HS-27A (cell line): ENCODE measurements at regions not wholly inside any gene's neighbourhood (a gene's known extent, or its start where the extent isn't known, plus 50 kb on each side); places are given as distances from the start of the nearest gene placed in this dataset.
"Not testable (repeated sequence)": the region's sequence is repeated elsewhere in the genome, so short reads cannot be mapped to it uniquely, and the experiment has no call there.

Experiments used
- DNase-seq: peaks from one replicate; pipeline ENCODE4 v3.0.0-alpha.2; 2012; ENCODE audit warnings: low read depth, missing footprints

GRCh38 chr4:130640592-130640991 lies 1544.6 kb downstream of the C4orf33 start:
- no peak for DNase-seq

DNA sequence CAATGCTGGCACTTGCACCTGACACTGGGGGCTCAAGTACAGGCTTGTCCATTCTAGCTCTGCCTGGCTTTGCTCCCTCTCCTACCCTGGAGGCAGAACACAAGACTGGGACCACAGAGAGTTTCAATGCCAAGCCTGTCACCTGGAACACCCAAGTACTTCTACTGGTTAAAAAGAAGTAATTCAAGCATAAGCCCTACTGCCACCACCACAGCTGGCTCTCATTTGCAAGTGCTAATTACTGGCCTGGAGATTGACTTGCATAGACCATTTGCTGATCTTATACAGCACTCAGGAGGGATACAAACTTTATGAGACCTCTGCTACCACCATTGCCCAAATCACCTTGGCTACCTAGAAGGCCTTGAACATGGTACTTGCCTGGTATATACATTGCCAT lies 1550.9 kb downstream of the C4orf33 start:
- no peak for DNase-seq

DNA sequence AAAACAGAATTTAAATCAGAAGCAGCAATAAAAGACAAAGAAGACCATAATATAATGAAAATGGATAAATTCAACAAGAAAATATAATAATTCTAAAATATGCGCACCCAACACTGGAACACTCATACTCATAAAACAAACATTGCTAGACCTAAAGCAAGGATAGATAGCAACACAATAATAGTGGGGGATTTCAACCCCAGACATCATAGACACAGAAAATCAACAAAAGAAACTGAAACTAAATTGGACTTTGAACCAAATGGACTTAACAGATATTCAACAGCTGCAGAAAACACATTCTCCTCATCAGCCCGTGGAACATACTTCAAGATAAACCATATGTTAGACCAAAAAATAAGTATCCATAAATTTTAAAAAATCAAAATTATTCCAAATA lies 1552.6 kb downstream of the C4orf33 start:
- no peak for DNase-seq

GRCh38 chr4:130653842-130654241 lies 1557.9 kb downstream of the C4orf33 start:
- DNase-seq, result no peak

DNA sequence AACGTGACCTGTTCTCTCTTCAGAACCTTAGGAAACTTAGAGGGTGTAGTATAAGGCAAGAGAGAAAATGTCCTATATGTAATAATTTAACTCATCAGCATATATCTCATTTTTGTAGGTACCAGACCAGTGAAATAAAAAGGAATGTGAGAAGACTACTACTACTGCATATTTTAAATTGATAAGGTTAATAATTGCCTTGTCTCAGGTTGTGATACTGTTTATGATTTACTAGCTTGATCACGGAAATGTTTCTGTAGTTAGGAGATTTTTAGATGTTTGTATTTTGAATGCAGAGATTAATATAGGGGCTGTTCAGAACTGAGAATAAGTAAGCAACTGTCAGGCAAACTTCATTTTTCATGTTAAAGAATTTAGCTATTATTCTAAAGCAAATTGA lies 1563.4 kb downstream of the C4orf33 start:
- no peak for DNase-seq

GRCh38 chr4:130668859-130669258 lies 1572.9 kb downstream of the C4orf33 start:
- DNase-seq, result no peak

GRCh38 chr4:130675266-130675665 lies 1579.3 kb downstream of the C4orf33 start:
- no peak for DNase-seq

DNA sequence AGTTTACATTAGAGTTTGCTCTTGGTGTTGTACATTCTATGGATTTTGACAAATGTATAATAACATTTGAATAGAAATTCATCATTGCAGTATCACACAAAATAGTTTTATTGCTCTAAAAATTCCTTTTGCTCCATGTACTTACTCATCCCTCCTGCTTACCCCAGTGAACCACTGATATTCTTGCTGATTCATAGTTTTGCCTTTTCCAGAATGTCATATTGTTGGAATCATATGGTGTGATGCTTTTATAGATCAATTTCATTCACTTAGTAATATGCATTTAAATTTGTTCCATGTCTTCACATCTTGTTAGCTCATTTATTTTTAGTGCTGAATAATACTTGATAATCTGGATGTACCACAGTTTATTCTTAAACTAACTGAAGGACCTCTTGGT lies 1593.2 kb downstream of the C4orf33 start:
- DNase-seq, result no peak

GRCh38 chr4:130698251-130698650 lies 1602.3 kb downstream of the C4orf33 start:
- no peak for DNase-seq

- no peak for DNase-seq
Measured at GRCh38 chr4:130699004-130699403, 1603.1 kb downstream of the C4orf33 start.

- DNase-seq, result no peak
Measured at GRCh38 chr4:130703211-130703935, 1607.4 kb downstream of the C4orf33 start.

- no peak for DNase-seq
Measured at GRCh38 chr4:130705023-130705422, 1609.1 kb downstream of the C4orf33 start.

- DNase-seq, result no peak
Measured at GRCh38 chr4:130712038-130712437, 1616.1 kb downstream of the C4orf33 start.

GRCh38 chr4:130714006-130714405 lies 1618.1 kb downstream of the C4orf33 start:
- no peak for DNase-seq

DNA sequence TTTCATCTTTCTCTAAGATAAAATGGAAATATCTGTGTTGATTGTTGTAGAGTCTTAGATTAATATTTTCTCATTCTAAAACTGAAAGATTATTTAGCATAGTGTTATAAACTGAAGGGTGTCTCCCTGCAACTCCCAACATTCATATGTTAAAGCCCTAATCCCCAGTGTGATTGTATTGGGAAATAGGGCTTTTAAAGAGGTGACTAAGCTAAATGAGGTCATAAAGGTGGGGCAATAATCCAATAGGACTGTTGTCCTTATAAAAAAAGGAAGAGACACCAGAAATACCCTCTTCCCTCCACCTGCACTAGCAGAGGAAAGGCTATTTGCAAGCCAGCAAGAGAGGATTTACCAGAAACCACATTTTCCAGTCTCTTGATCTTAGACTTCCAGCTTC lies 1626.4 kb downstream of the C4orf33 start:
- DNase-seq, result no peak

DNA sequence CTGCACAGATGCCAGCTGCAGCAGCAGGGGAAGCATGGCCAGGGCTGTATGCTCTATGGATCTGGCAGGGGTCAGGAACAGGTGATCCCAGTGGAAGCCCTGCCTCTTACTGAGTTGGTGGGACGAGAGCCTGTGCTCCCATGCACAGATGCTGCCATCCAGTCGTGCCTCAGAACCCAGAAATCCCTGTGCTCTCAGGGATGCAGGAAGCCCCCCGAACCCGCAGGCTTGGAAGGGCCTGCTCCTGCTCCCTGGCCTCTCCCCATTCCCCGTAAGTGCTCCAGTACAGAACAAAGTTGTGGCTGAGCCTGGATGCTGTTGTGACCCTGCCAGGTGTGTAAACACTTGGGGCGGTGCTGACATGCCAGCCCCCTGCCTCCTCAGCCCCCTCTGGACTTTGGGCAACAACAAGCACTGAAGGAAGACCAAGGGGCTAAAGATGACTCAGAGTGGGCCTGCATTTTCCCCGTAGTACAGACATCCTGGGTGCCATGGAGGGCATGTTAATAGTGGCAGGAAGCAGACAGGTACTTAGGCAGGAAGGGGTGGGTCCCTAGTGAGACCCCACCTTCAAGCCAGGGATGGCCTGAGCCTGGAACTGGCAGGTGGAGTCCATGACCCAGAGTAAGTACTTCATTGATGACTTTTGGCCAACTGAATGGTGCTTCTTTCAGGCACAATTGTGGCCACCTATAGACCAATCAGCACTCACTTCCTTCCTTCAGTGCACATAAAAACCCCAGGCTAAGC lies 1640.7 kb downstream of the C4orf33 start:
- DNase-seq, result no peak

- no peak for DNase-seq
Measured at GRCh38 chr4:130738233-130738632, 1642.3 kb downstream of the C4orf33 start.

GRCh38 chr4:130747842-130748241 lies 1651.9 kb downstream of the C4orf33 start:
- no peak for DNase-seq

GRCh38 chr4:130753926-130754325 lies 1658.0 kb downstream of the C4orf33 start:
- DNase-seq, result no peak

- DNase-seq, result no peak
Measured at GRCh38 chr4:130760246-130760645, 1664.3 kb downstream of the C4orf33 start.

- not testable (repeated sequence) for DNase-seq
Measured at GRCh38 chr4:130767384-130767783, 1671.4 kb downstream of the C4orf33 start.

DNA sequence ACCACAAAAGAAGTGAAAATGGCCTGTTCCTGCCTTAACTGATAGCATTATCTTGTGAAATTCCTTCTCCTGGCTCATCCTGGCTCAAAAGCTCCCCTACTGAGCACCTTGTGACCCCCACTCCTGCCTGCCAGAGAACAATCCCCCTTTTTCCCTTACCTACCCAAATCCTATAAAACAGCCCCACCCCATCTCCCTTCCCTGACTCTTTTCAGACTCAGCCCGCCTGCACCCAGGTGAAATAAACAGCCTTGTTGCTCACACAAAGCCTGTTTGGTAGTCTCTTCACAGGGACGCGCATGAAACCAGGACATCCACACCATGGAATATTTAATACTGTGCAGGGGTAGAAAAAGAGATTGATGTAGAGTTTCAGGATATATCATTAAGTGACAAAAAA lies 1677.0 kb downstream of the C4orf33 start:
- not testable (repeated sequence) for DNase-seq

DNA sequence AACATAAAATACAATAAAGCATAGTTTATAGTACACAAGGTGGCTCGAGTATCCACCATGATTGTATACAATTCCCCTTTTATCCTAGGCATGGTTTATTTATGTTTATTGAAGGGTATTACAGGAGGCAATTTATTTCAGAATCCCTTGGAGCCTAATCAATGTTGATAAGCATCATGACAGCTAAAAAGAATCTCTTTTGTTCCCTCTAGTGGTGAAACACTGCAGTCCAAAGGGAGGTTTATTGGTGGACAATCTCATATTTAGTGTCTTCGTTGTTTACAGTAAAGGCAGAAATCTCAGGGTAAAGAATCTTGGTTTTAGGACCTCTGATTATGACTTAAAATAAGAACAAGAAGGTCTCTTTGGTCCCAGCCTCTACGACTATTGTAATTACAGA lies 1712.5 kb downstream of the C4orf33 start:
- no peak for DNase-seq
